Transverse colon (tissue), 3 donors: ENCODE measurements at regions not wholly inside any gene's neighbourhood (a gene's known extent, or its start where the extent isn't known, plus 50 kb on each side); places are given as distances from the start of the nearest gene placed in this dataset.

Source experiments
- POLR2A ChIP-seq: fragments of 450-650 bp; IDR thresholded peaks from one replicate; pipeline ENCODE4 v1.6.1; 2016; ENCODE audit warnings: antibody characterized with exemption, mild to moderate bottlenecking, moderate library complexity
- POLR2AphosphoS5 ChIP-seq, 3 donors: sonication (generic); formaldehyde crosslinking; IDR thresholded peaks; one replicate each; pipeline ENCODE4 v1.6.1; 2016; ENCODE audit warnings: antibody characterized with exemption in 3 of 3

DNA sequence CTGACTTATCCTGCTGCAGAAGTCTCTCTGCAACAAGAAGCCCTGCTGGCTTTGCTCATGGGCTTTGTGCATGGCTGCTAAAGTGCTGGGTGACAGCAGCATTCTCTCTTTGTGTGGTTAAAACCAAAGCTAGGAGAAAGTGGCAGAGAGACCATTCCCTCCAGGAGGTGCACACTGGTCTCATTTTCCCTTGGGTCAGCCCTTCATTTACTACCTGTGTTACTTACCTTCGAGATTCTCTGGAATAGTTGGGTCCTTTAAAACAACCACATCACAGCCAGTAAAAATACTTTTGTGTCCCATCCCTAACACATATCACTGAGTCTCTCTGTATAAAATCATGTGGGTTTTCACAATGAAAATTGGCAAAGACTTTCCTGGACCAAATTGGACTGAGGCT is 315.5 kb downstream of the IRX1 start:
- TF ChIP-seq POLR2A (no peak), POLR2AphosphoS5 (IDR thresholded peaks at IDR 0.05) (no peak)
